ENCODE measurements at regions not wholly inside any gene's neighbourhood (a gene's known extent, or its start where the extent isn't known, plus 50 kb on each side); places are given as distances from the start of the nearest gene placed in this dataset.

GRCh38 chr3:10738688-10739372, 77.2 kb upstream of the SLC6A11 start:
- peak; percentile 23 for DNase-seq (ENCODE audit: low read depth)

- no peak for DNase-seq (ENCODE audit: low read depth)
These were observed 75.1 kb upstream of the SLC6A11 start for GRCh38 chr3:10740954-10741353.

- DNase-seq (ENCODE audit: low read depth): no peak
These were observed 73.9 kb upstream of the SLC6A11 start for GRCh38 chr3:10741891-10742671.

- no peak for DNase-seq (ENCODE audit: low read depth)
These were observed 72.5 kb upstream of the SLC6A11 start for GRCh38 chr3:10743366-10744097.

- no peak for DNase-seq (ENCODE audit: low read depth)
These were observed 71.9 kb upstream of the SLC6A11 start for GRCh38 chr3:10744098-10744465.

- no peak for DNase-seq (ENCODE audit: low read depth)
These were observed 70.6 kb upstream of the SLC6A11 start for GRCh38 chr3:10745392-10745791.

- DNase-seq (ENCODE audit: low read depth): no peak
These were observed 70.0 kb upstream of the SLC6A11 start for GRCh38 chr3:10746001-10746400.

- DNase-seq (ENCODE audit: low read depth): no peak
These were observed 69.3 kb upstream of the SLC6A11 start for GRCh38 chr3:10746684-10747083.

- DNase-seq (ENCODE audit: low read depth): no peak
These were observed 68.7 kb upstream of the SLC6A11 start for GRCh38 chr3:10747341-10747740.

- DNase-seq (ENCODE audit: low read depth): no peak
These were observed 68.0 kb upstream of the SLC6A11 start for GRCh38 chr3:10748040-10748439.

- peak; percentile 14 for DNase-seq (ENCODE audit: low read depth)
These were observed 62.1 kb upstream of the SLC6A11 start for GRCh38 chr3:10753964-10754363.

- DNase-seq (ENCODE audit: low read depth): no peak
These were observed 59.5 kb upstream of the SLC6A11 start for GRCh38 chr3:10756546-10756945.

GRCh38 chr3:10757021-10757820, 58.8 kb upstream of the SLC6A11 start:
- DNase-seq (ENCODE audit: low read depth): no peak

- DNase-seq (ENCODE audit: low read depth): no peak
These were observed 58.3 kb upstream of the SLC6A11 start for GRCh38 chr3:10757821-10758130.

GRCh38 chr3:10758304-10759037, 57.6 kb upstream of the SLC6A11 start:
- DNase-seq (ENCODE audit: low read depth): peak; percentile 20

- no peak for DNase-seq (ENCODE audit: low read depth)
These were observed 56.5 kb upstream of the SLC6A11 start for GRCh38 chr3:10759495-10759894.

- no peak for DNase-seq (ENCODE audit: low read depth)
These were observed 55.8 kb upstream of the SLC6A11 start for GRCh38 chr3:10760199-10760598.

GRCh38 chr3:10761583-10761982, 54.4 kb upstream of the SLC6A11 start:
- no peak for DNase-seq (ENCODE audit: low read depth)

- DNase-seq (ENCODE audit: low read depth): no peak
These were observed 53.9 kb upstream of the SLC6A11 start for GRCh38 chr3:10762116-10762515.

- DNase-seq (ENCODE audit: low read depth): no peak
These were observed 53.3 kb upstream of the SLC6A11 start for GRCh38 chr3:10762611-10763247.

- DNase-seq (ENCODE audit: low read depth): no peak
These were observed 52.8 kb upstream of the SLC6A11 start for GRCh38 chr3:10763248-10763620.
